ENCODE measurements at regions not wholly inside any gene's neighbourhood (a gene's known extent, or its start where the extent isn't known, plus 50 kb on each side); places are given as distances from the start of the nearest gene placed in this dataset.

GRCh38 chrX:4805502-4805901, 1092.1 kb upstream of the PRKX start:
- TF ChIP-seq CTCF (IDR thresholded peaks at IDR 0.05; ENCODE audit: low read depth, low read length, poor library complexity, severe bottlenecking) (no peak), EZH2phosphoT487 (IDR thresholded peaks at IDR 0.05; ENCODE audit: borderline replicate concordance, low read length) (no peak)

All from DOHH2 (cell line).